HL-60 (cell line): ENCODE measurements at regions not wholly inside any gene's neighbourhood (a gene's known extent, or its start where the extent isn't known, plus 50 kb on each side); places are given as distances from the start of the nearest gene placed in this dataset.

Source experiments
- DNase-seq, 2 experiments: peaks; one replicate each; pipeline ENCODE4 v3.0.0-alpha.2; 2010 to 2020; ENCODE audit warnings: low read depth in 1 of 2, low spot score in 1 of 2
- H3K27ac ChIP-seq: fragments of 250-450 bp; sonication (Bioruptor Pico); replicated peaks from 2 replicates; pipeline ENCODE4 v1.5.1; 2020; ENCODE audit warnings: mild to moderate bottlenecking, moderate library complexity
- H3K27me3 ChIP-seq: fragments of 250-450 bp; sonication (Bioruptor Pico); 2 replicates; pipeline ENCODE4 v1.5.1; 2021; ENCODE audit warnings: mild to moderate bottlenecking, moderate library complexity; ENCODE audit not compliant: insufficient read depth, poor library complexity, severe bottlenecking
- H3K4me3 ChIP-seq: replicated peaks from 2 replicates; pipeline ENCODE4 v1.5.1; 2011; ENCODE audit warnings: mild to moderate bottlenecking, control low read depth, low read length; ENCODE audit not compliant: insufficient read depth
- GABPA ChIP-seq: IDR thresholded peaks from 2 replicates; pipeline ENCODE4 v1.6.1; 2012; ENCODE audit warnings: low read depth
- POLR2AphosphoS5 ChIP-seq: IDR thresholded peaks from 2 replicates; pipeline ENCODE4 v1.6.1; 2012; ENCODE audit warnings: low read depth
- SPI1 ChIP-seq: IDR thresholded peaks from 2 replicates; pipeline ENCODE4 v1.6.1; 2012; ENCODE audit warnings: low read depth, mild to moderate bottlenecking, borderline replicate concordance
- TF ChIP-seq, protein P1 (sequence below): IDR thresholded peaks from 2 replicates; pipeline ENCODE4 v1.6.1; 2012; ENCODE audit warnings: low read depth; ENCODE audit not compliant: insufficient replicate concordance
- TF ChIP-seq, protein P2 (sequence below): IDR thresholded peaks from one replicate; pipeline ENCODE4 v1.5.1; 2011; ENCODE audit warnings: low read length, control low read depth, inconsistent platforms; ENCODE audit not compliant: insufficient read depth

DNA sequence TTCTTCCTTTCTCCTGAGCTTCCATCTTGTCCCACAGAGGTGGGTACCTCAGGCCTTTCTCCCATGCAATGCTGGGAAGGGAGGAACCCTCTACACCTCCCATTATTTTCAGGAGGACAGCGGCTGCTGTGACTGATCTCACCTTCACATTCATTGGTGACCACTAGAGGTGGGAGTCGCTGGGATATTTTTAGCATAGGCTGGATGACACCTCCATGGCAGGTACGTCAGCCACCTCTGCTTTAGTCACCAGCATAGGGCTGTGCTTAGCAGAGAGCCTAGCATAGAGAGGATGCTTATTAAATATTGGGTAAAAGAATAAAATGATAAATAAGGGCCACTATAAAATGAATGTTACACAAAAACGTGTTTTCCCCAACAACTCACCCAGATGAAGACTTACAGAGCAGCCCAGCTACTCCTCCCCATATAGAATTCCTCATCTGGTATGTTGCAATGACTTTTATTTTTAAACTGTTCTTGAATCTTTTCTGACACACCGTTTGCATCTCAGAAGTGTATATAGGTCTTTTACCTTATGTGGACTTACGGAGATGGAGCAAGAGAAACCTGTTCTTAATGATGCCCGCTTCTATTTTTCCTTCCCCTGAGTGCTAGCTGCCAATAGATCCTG lies 60.9 kb upstream of the SORBS2 start:
- no peak for DNase-seq
- TF ChIP-seq, protein P1, sequence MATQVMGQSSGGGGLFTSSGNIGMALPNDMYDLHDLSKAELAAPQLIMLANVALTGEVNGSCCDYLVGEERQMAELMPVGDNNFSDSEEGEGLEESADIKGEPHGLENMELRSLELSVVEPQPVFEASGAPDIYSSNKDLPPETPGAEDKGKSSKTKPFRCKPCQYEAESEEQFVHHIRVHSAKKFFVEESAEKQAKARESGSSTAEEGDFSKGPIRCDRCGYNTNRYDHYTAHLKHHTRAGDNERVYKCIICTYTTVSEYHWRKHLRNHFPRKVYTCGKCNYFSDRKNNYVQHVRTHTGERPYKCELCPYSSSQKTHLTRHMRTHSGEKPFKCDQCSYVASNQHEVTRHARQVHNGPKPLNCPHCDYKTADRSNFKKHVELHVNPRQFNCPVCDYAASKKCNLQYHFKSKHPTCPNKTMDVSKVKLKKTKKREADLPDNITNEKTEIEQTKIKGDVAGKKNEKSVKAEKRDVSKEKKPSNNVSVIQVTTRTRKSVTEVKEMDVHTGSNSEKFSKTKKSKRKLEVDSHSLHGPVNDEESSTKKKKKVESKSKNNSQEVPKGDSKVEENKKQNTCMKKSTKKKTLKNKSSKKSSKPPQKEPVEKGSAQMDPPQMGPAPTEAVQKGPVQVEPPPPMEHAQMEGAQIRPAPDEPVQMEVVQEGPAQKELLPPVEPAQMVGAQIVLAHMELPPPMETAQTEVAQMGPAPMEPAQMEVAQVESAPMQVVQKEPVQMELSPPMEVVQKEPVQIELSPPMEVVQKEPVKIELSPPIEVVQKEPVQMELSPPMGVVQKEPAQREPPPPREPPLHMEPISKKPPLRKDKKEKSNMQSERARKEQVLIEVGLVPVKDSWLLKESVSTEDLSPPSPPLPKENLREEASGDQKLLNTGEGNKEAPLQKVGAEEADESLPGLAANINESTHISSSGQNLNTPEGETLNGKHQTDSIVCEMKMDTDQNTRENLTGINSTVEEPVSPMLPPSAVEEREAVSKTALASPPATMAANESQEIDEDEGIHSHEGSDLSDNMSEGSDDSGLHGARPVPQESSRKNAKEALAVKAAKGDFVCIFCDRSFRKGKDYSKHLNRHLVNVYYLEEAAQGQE, result no peak
- TF ChIP-seq, protein P2, sequence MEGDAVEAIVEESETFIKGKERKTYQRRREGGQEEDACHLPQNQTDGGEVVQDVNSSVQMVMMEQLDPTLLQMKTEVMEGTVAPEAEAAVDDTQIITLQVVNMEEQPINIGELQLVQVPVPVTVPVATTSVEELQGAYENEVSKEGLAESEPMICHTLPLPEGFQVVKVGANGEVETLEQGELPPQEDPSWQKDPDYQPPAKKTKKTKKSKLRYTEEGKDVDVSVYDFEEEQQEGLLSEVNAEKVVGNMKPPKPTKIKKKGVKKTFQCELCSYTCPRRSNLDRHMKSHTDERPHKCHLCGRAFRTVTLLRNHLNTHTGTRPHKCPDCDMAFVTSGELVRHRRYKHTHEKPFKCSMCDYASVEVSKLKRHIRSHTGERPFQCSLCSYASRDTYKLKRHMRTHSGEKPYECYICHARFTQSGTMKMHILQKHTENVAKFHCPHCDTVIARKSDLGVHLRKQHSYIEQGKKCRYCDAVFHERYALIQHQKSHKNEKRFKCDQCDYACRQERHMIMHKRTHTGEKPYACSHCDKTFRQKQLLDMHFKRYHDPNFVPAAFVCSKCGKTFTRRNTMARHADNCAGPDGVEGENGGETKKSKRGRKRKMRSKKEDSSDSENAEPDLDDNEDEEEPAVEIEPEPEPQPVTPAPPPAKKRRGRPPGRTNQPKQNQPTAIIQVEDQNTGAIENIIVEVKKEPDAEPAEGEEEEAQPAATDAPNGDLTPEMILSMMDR, result no peak
- TF ChIP-seq SPI1 (no peak), POLR2AphosphoS5 (no peak), GABPA (no peak)

DNA sequence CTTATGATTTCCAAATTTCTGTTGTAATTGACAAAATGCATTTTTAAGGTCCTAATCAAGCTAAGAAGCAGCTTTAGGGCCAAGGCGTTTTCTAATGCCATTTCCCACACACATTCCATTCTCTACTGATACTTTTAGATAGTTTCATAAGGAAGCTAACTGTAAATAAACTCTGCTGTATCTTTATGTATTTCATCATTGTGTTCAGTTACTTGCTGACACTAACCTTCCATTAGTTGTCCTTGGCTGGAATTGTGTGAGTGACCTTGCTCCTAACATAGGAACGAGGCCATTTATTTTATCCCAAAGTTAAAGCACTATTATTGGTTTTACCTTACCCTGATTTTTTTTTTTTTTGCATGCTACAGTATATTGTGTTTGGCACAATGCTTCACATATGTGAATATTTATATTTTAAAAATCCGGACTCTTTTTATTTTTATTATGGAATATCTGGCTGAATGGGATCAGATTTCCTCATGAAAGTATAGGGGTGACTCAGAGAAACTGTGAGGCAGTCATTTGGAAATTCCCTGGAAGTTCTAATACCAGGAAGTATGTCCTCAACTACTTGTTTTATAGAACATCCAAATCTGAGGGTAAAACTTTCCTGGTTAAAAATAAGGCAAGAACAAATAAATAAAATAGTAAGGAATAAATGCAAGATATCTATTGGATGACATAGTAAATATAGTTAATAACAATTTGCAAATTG lies 62.7 kb upstream of the SORBS2 start:
- Histone ChIP-seq H3K27ac (no peak overlapping the region), H3K4me3 (no peak overlapping the region), H3K27me3 (no peaks in the 10 kb centered on the region)
- TF ChIP-seq, protein P1, result no peak
- no peak for TF ChIP-seq SPI1
- no peak for TF ChIP-seq GABPA
- no peak for TF ChIP-seq POLR2AphosphoS5
- TF ChIP-seq, protein P2, result no peak
- no peak for DNase-seq

More for the DNA sequence above, 60.9 kb upstream of the SORBS2 start:
- no peak overlapping the region for H3K27ac ChIP-seq
- H3K4me3 ChIP-seq, result no peak overlapping the region
- H3K27me3 ChIP-seq, result no peaks in the 10 kb centered on the region

DNA sequence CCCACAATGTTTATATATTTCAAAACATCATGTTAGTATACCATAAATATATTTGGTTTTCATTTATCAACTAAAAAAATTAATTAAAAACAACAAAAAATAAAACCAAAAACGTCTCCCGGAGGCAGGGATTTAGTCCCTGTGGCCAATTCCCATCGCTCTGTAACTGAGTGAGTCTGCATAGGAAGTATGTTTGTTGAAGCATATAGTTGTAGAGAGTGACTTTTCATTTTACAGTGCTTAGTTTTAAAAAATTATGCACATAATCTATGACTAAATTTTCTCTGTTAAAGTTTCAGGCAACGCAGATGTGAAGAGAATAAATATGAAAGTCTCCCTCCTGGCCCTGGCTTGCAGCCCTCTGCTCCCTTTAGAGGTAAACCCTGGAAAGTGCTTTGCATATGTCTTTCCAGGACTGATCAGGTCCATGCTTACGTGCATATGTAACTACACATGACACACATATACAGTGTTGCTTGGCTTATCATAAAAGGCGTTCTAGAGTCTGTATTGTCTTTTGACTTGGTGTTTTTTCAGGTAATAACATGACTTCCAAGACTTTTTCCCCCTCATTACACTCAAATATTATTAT lies 63.4 kb upstream of the SORBS2 start:
- H3K27ac ChIP-seq, result no peak overlapping the region
- H3K4me3 ChIP-seq, result no peak overlapping the region
- DNase-seq, result no peak
- H3K27me3 ChIP-seq, result no peaks in the 10 kb centered on the region
- no peak for TF ChIP-seq SPI1
- TF ChIP-seq POLR2AphosphoS5, result no peak
- no peak for TF ChIP-seq GABPA
- TF ChIP-seq, protein P2, result no peak
- TF ChIP-seq, protein P1, result no peak
